ENCODE measurements at regions not wholly inside any gene's neighbourhood (a gene's known extent, or its start where the extent isn't known, plus 50 kb on each side); places are given as distances from the start of the nearest gene placed in this dataset.

- Histone ChIP-seq H3K4me3 (ENCODE audit: extremely low read depth in 1 of 4, insufficient read depth in 2 of 4, low read depth in 3 of 4, low read length in 4 of 4) (no peak overlapping the region), H3K79me2 (ENCODE audit: control insufficient read depth in 1 of 2, insufficient read depth in 2 of 2, low read length in 2 of 2) (no peaks in the 10 kb centered on the region), H3K4ac (replicated peaks; ENCODE audit: insufficient read length, low read depth, low read length) (no peak overlapping the region), H2BK120ac (replicated peaks; ENCODE audit: low read depth, low read length) (no peak overlapping the region), H2BK5ac (ENCODE audit: low read depth, low read length) (no peak overlapping the region), H4K20me1 (replicated peaks in 1 of 2; ENCODE audit: control insufficient read depth in 1 of 2, insufficient read depth in 2 of 2, low read length in 2 of 2) (no peaks in the 10 kb centered on the region), H3K9ac (replicated peaks in 1 of 4; ENCODE audit: extremely low read depth in 1 of 4, low read depth in 3 of 4, low read length in 3 of 4) (no peak overlapping the region), H3K9me3 (ENCODE audit: insufficient read depth in 2 of 2, low read depth in 1 of 2, low read length in 1 of 2) (peaks cover 0 to 8% of the 10 kb centered on the region in 2 experiments; a peak in 1 of 4 replicates), H3K56ac (replicated peaks; ENCODE audit: insufficient read length, low read depth, low read length) (no peak overlapping the region), H3K27ac (ENCODE audit: low read depth, low read length) (no peak overlapping the region), H2BK15ac (ENCODE audit: low read length) (no peak overlapping the region), H3K4me1 (replicated peaks in 1 of 4; ENCODE audit: control insufficient read depth in 3 of 4, insufficient read depth in 4 of 4, low read length in 3 of 4) (no peaks in the 10 kb centered on the region), H4K91ac (replicated peaks; ENCODE audit: insufficient read length, low read length) (no peak overlapping the region), H2AFZ (ENCODE audit: low read length) (no peak overlapping the region; the same call in 1 of the 2 replicates), H2AK5ac (ENCODE audit: low read depth, low read length) (no peak overlapping the region), H2BK20ac (ENCODE audit: low read length) (no peak overlapping the region), H3K27me3 (replicated peaks in 1 of 4; ENCODE audit: control insufficient read depth in 3 of 4, extremely low read depth in 1 of 4, insufficient read depth in 3 of 4, low read length in 3 of 4) (no peaks in the 10 kb centered on the region), H3K14ac (ENCODE audit: insufficient read length) (no peak overlapping the region), H3K23ac (ENCODE audit: insufficient read length) (no peak overlapping the region), H2BK12ac (ENCODE audit: low read depth, low read length) (no peak overlapping the region), H3K23me2 (ENCODE audit: low read depth, low read length) (no peaks in the 10 kb centered on the region), H4K5ac (ENCODE audit: insufficient read length, low read depth, low read length) (no peak overlapping the region), H3K79me1 (ENCODE audit: low read depth, low read length) (no peaks in the 10 kb centered on the region), H3K36me3 (ENCODE audit: control insufficient read depth in 2 of 4, insufficient read depth in 4 of 4, low read length in 3 of 4) (no peaks in the 10 kb centered on the region), H3K4me2 (ENCODE audit: insufficient read depth in 1 of 2, low read depth in 2 of 2, low read length in 2 of 2) (no peak overlapping the region), H3K18ac (ENCODE audit: extremely low read depth, low read length) (no peak overlapping the region), H4K8ac (ENCODE audit: extremely low read depth, insufficient read depth, low read length) (no peak overlapping the region)
- DNase-seq (ENCODE audit: low read depth in 1 of 2, low spot score in 2 of 2): no peak
- WGBS, 2 experiments (ENCODE audit: extremely low coverage in 1 of 2, insufficient coverage in 1 of 2, insufficient read length in 1 of 2, insufficient replicate concordance in 2 of 2, low coverage in 1 of 2, low lambda C conversion rate in 2 of 2, missing lambda C conversion rate in 1 of 2): 85% methylated on average over 2 of the region's 2 CpGs; no CpG with 5 or more reads in 1 of the 2 experiments
- CTCF ChIA-PET (ENCODE audit: partially characterized antibody): no interaction called here
- POLR2A ChIA-PET (ENCODE audit: partially characterized antibody): no interaction called here
- FAIRE-seq: no peak
- TF ChIP-seq TCF12 (IDR thresholded peaks at IDR 0.05; ENCODE audit: low read depth, low read length) (no peak), HDAC2 (IDR thresholded peaks at IDR 0.05; ENCODE audit: borderline replicate concordance in 1 of 2, low read depth in 2 of 2, low read length in 2 of 2) (no peak), CBX8 (IDR thresholded peaks at IDR 0.05; ENCODE audit: borderline replicate concordance, low read depth, low read length) (no peak), EP300 (IDR thresholded peaks at IDR 0.05; ENCODE audit: borderline replicate concordance in 1 of 2, low read depth in 2 of 2, low read length in 2 of 2) (no peak), CEBPB (IDR thresholded peaks at IDR 0.05; ENCODE audit: low read depth, low read length) (no peak), CTCF (IDR thresholded peaks at IDR 0.05; ENCODE audit: control extremely low read depth in 1 of 3, insufficient read depth in 1 of 3, low read depth in 1 of 3, low read length in 3 of 3) (no peak), TEAD4 (IDR thresholded peaks at IDR 0.05; ENCODE audit: low read depth, low read length) (no peak), FOSL1 (IDR thresholded peaks at IDR 0.05; ENCODE audit: insufficient read depth, low read depth, low read length) (no peak), NANOG (IDR thresholded peaks at IDR 0.05; ENCODE audit: insufficient read depth, low read depth, low read length, poor library complexity, severe bottlenecking) (no peak), HDAC6 (IDR thresholded peaks at IDR 0.05; ENCODE audit: low read depth, low read length) (no peak), SP4 (IDR thresholded peaks at IDR 0.05; ENCODE audit: low read length) (no peak), CTBP2 (IDR thresholded peaks at IDR 0.05; ENCODE audit: borderline replicate concordance, insufficient read depth, insufficient read length, low read length) (no peak)
Observed at GRCh38 chr14:29403091-29403490, 524.6 kb downstream of the PRKD1 start.
